Lung (tissue), 11 donors: ENCODE measurements at regions not wholly inside any gene's neighbourhood (a gene's known extent, or its start where the extent isn't known, plus 50 kb on each side); places are given as distances from the start of the nearest gene placed in this dataset.

Source experiments
- ATAC-seq: fragments of 200-7000 bp; cut with Tn5 transposase; one replicate; pipeline ENCODE4 v1.9.1; 2020; ENCODE audit warnings: moderate number of reproducible peaks; ENCODE audit not compliant: insufficient read depth, low FRiP score
- DNase-seq, 3 donors: peaks; one replicate each; pipeline ENCODE4 v3.0.0-alpha.2; 2013 to 2017
- H3K27ac ChIP-seq, 2 donors: one replicate each; pipeline ENCODE4 v1.5.1; 2013; ENCODE audit warnings: mild to moderate bottlenecking in 2 of 2, moderate library complexity in 2 of 2, control low read depth in 1 of 2, inconsistent platforms in 1 of 2, low read depth in 1 of 2, low read length in 1 of 2
- H3K27me3 ChIP-seq, 3 donors: one replicate each; pipeline ENCODE4 v1.5.1; 2013; ENCODE audit warnings: low read length in 2 of 3; ENCODE audit not compliant: control insufficient read depth in 3 of 3, insufficient read depth in 3 of 3
- H3K36me3 ChIP-seq, 4 donors: one replicate each; pipeline ENCODE4 v1.5.1; 2013; ENCODE audit warnings: low read length in 4 of 4, mild to moderate bottlenecking in 1 of 4, moderate library complexity in 1 of 4; ENCODE audit not compliant: control insufficient read depth in 4 of 4, insufficient read depth in 4 of 4
- H3K4me1 ChIP-seq, 5 donors: one replicate each; pipeline ENCODE4 v1.5.1; 2013; ENCODE audit warnings: low read length in 5 of 5, mild to moderate bottlenecking in 2 of 5, moderate library complexity in 1 of 5; ENCODE audit not compliant: control insufficient read depth in 5 of 5, insufficient read depth in 5 of 5
- H3K4me3 ChIP-seq: one replicate; pipeline ENCODE4 v1.5.1; 2013; ENCODE audit warnings: mild to moderate bottlenecking, control low read depth, moderate library complexity
- H3K9ac ChIP-seq, 2 donors: one replicate each; pipeline ENCODE4 v1.5.1; 2013; ENCODE audit warnings: low read length in 2 of 2, control low read depth in 1 of 2; ENCODE audit not compliant: insufficient read depth in 1 of 2
- H3K9me3 ChIP-seq, 4 donors: one replicate each; pipeline ENCODE4 v1.5.1; 2013; ENCODE audit warnings: low read length in 3 of 4, mild to moderate bottlenecking in 1 of 4, moderate library complexity in 1 of 4; ENCODE audit not compliant: control insufficient read depth in 4 of 4, insufficient read depth in 3 of 4
- CTCF ChIP-seq: IDR thresholded peaks from 2 replicates; pipeline ENCODE4 v1.5.1; 2012; ENCODE audit warnings: mild to moderate bottlenecking; ENCODE audit errors: control extremely low read depth, extremely low read depth
- WGBS, 2 donors: extraction: QIAGEN DNeasy Blood & Tissue Kit; methylation state at CpG; one replicate each; pipeline ENCODE4 v1.1.7; 2013; 5-methylcytosine and 5-hydroxymethylcytosine counted together
- donor health status: control.
- donor health status: control.
- donor health status: Bipolar disorder and iron deficiency.
- donor health status: healthy.
- donor health status: DM: yes; HTN: yes; CAD: no.

- ATAC-seq (no peak), DNase-seq (no peak)
- Histone ChIP-seq H3K36me3 (no peaks in the 10 kb centered on the region), H3K27ac (no peak overlapping the region), H3K9ac (no peak overlapping the region), H3K9me3 (peaks cover 0 to 6% (median 0%) of the 10 kb centered on the region in 4 donors), H3K4me3 (no peak overlapping the region), H3K27me3 (no peaks in the 10 kb centered on the region), H3K4me1 (no peaks in the 10 kb centered on the region)
- no peak for TF ChIP-seq CTCF
- WGBS, 2 donors: 81% methylated on average over 9 of the region's 9 CpGs
These were observed 337.6 kb upstream of the IRX1 start for GRCh38 chr5:3258050-3258449.

- no peak for ATAC-seq
- no peaks in the 10 kb centered on the region for H3K36me3 ChIP-seq
- H3K27me3 ChIP-seq: no peaks in the 10 kb centered on the region
- no peaks in the 10 kb centered on the region for H3K4me1 ChIP-seq
- DNase-seq: no peak
- peaks cover 0 to 2% (median 0%) of the 10 kb centered on the region in 4 donors for H3K9me3 ChIP-seq
- WGBS, 2 donors: 64 to 82% methylated on average over 1 of the region's 1 CpG
- H3K4me3 ChIP-seq: no peak overlapping the region
- TF ChIP-seq CTCF: no peak
- no peak overlapping the region for H3K9ac ChIP-seq
- H3K27ac ChIP-seq: no peak overlapping the region
These were observed 343.4 kb upstream of the IRX1 start for GRCh38 chr5:3252235-3252634.

GRCh38 chr5:3251784-3252183 is 343.8 kb upstream of the IRX1 start:
- H3K27ac ChIP-seq: no peak overlapping the region
- DNase-seq: no peak
- H3K27me3 ChIP-seq: no peaks in the 10 kb centered on the region
- peaks cover 0 to 2% (median 0%) of the 10 kb centered on the region in 4 donors for H3K9me3 ChIP-seq
- H3K36me3 ChIP-seq: no peaks in the 10 kb centered on the region
- H3K4me3 ChIP-seq: no peak overlapping the region
- H3K4me1 ChIP-seq: no peaks in the 10 kb centered on the region
- 38 to 42% methylated on average over 5 of the region's 5 CpGs for WGBS, 2 donors
- no peak overlapping the region for H3K9ac ChIP-seq
- no peak for TF ChIP-seq CTCF
- no peak for ATAC-seq

- Histone ChIP-seq H3K36me3 (no peaks in the 10 kb centered on the region), H3K9ac (no peak overlapping the region), H3K27ac (no peak overlapping the region), H3K4me3 (no peak overlapping the region), H3K4me1 (no peaks in the 10 kb centered on the region), H3K9me3 (peaks cover 0 to 2% (median 0%) of the 10 kb centered on the region in 4 donors), H3K27me3 (no peaks in the 10 kb centered on the region)
- ATAC-seq (no peak), DNase-seq (no peak)
- WGBS, 2 donors: 71 to 87% methylated on average over 2 of the region's 2 CpGs
- no peak for TF ChIP-seq CTCF
These were observed 346.2 kb upstream of the IRX1 start for GRCh38 chr5:3249401-3249800.
